Ascending aorta (tissue), 2 donors: ENCODE measurements at regions not wholly inside any gene's neighbourhood (a gene's known extent, or its start where the extent isn't known, plus 50 kb on each side); places are given as distances from the start of the nearest gene placed in this dataset.

Experiments used
- DNase-seq, 2 donors: peaks; one replicate each; pipeline ENCODE4 v3.0.0-alpha.2; 2019; ENCODE audit warnings: low spot score in 2 of 2
- H3K27ac ChIP-seq, 2 donors: fragments of 200-600 bp; sonication (generic); one replicate each; pipeline ENCODE4 v1.5.1; 2016 to 2017; ENCODE audit warnings: mild to moderate bottlenecking in 1 of 2
- H3K27me3 ChIP-seq: fragments of 200-600 bp; sonication (generic); one replicate; pipeline ENCODE4 v1.5.1; 2017
- H3K36me3 ChIP-seq, 2 donors: fragments of 200-600 bp; sonication (generic); one replicate each; pipeline ENCODE4 v1.5.1; 2016
- H3K4me1 ChIP-seq, 2 donors: fragments of 200-600 bp; sonication (generic); one replicate each; pipeline ENCODE4 v1.5.1; 2016 to 2017; ENCODE audit warnings: mild to moderate bottlenecking in 1 of 2
- H3K4me3 ChIP-seq, 2 donors: fragments of 200-600 bp; sonication (generic); one replicate each; pipeline ENCODE4 v1.5.1; 2016 to 2017; ENCODE audit warnings: mild to moderate bottlenecking in 1 of 2
- H3K9me3 ChIP-seq, 2 donors: fragments of 200-600 bp; sonication (generic); one replicate each; pipeline ENCODE4 v1.5.1; 2016
- CTCF ChIP-seq, 3 experiments: fragments of 200-600 bp in 2 of 3; fragments of 450-650 bp in 1 of 3; sonication (generic) in 2 of 3; IDR thresholded peaks; one replicate each; pipeline ENCODE4 v1.5.1; 2016 to 2019; ENCODE audit warnings: antibody characterized with exemption in 3 of 3, mild to moderate bottlenecking in 1 of 3, moderate library complexity in 1 of 3
- intact Hi-C: fragments of 100-400 bp; cut with DNase I; formaldehyde crosslinking; loops from one replicate; pipeline ENCODE4 v1.15.1; 2023

GRCh38 chr6:78614961-78615360, 252.4 kb upstream of the IRAK1BP1 start:
- Histone ChIP-seq H3K4me1 (no peaks in the 10 kb centered on the region), H3K9me3 (no peaks in the 10 kb centered on the region), H3K36me3 (no peaks in the 10 kb centered on the region), H3K27me3 (no peaks in the 10 kb centered on the region), H3K27ac (peak overlapping the region; percentile 34 to 57), H3K4me3 (peak overlapping the region in 1 of 2 donors; percentile 25)
- intact Hi-C loops: no loop called here
- no peak for DNase-seq
- TF ChIP-seq CTCF (IDR thresholded peaks at IDR 0.05): no peak

- no peak for DNase-seq
- no peaks in the 10 kb centered on the region for H3K36me3 ChIP-seq
- H3K4me1 ChIP-seq: no peaks in the 10 kb centered on the region
- peak overlapping the region; percentile 34 to 57 for H3K27ac ChIP-seq
- H3K9me3 ChIP-seq: no peaks in the 10 kb centered on the region
- H3K27me3 ChIP-seq: no peaks in the 10 kb centered on the region
- no peak overlapping the region for H3K4me3 ChIP-seq
- intact Hi-C loops: no loop called here
- no peak for TF ChIP-seq CTCF (IDR thresholded peaks at IDR 0.05)
Measured at GRCh38 chr6:78615430-78615904, 251.9 kb upstream of the IRAK1BP1 start.

GRCh38 chr6:78618970-78619369, 248.4 kb upstream of the IRAK1BP1 start:
- no peak for DNase-seq
- Histone ChIP-seq H3K4me1 (no peaks in the 10 kb centered on the region), H3K9me3 (no peaks in the 10 kb centered on the region), H3K27ac (peak overlapping the region in 1 of 2 donors; percentile 23), H3K36me3 (no peaks in the 10 kb centered on the region), H3K4me3 (no peak overlapping the region), H3K27me3 (no peaks in the 10 kb centered on the region)
- TF ChIP-seq CTCF (IDR thresholded peaks at IDR 0.05): no peak
- intact Hi-C loops: no loop called here

- Histone ChIP-seq H3K9me3 (no peaks in the 10 kb centered on the region), H3K4me3 (no peak overlapping the region), H3K27me3 (no peaks in the 10 kb centered on the region), H3K36me3 (no peaks in the 10 kb centered on the region), H3K27ac (no peak overlapping the region), H3K4me1 (no peaks in the 10 kb centered on the region)
- TF ChIP-seq CTCF (IDR thresholded peaks at IDR 0.05): no peak
- intact Hi-C loops: no loop called here
- no peak for DNase-seq
Measured at GRCh38 chr6:78623554-78623953, 243.8 kb upstream of the IRAK1BP1 start.

- H3K4me3 ChIP-seq: peak overlapping the region; percentile 47 to 57
Measured at GRCh38 chr6:78629154-78629721, 238.1 kb upstream of the IRAK1BP1 start.

More at GRCh38 chr6:78629154-78629721, 238.1 kb upstream of the IRAK1BP1 start:
- Histone ChIP-seq H3K9me3 (no peaks in the 10 kb centered on the region), H3K27ac (no peak overlapping the region), H3K4me1 (no peaks in the 10 kb centered on the region), H3K27me3 (no peaks in the 10 kb centered on the region), H3K36me3 (no peaks in the 10 kb centered on the region)
- intact Hi-C loops: no loop called here
- no peak for TF ChIP-seq CTCF (IDR thresholded peaks at IDR 0.05)
- no peak for DNase-seq
